RWPE1 (cell line): ENCODE measurements at regions not wholly inside any gene's neighbourhood (a gene's known extent, or its start where the extent isn't known, plus 50 kb on each side); places are given as distances from the start of the nearest gene placed in this dataset.
A peak's percentile ranks its signal among the peaks of the same experiment; 100 is the strongest.

Source experiments
- CTCF ChIA-PET: fragments of 350-600 bp; sonication (Branson Sonifier 250); formaldehyde crosslinking; extraction: SDS; loops from one replicate; lab custom pipeline; 2021; lab: Yijun Ruan, JAX
- POLR2A ChIA-PET: fragments of 400-600 bp; formaldehyde crosslinking; extraction: SDS; loops from one replicate; lab custom pipeline; 2020; ENCODE audit warnings: antibody characterized with exemption; ENCODE audit not compliant: low non-redundant PET; lab: Yijun Ruan, JAX
- DNase-seq: peaks from one replicate; pipeline ENCODE4 v3.0.0; 2012; ENCODE audit warnings: low spot score
- H3K27ac ChIP-seq: fragments of 450-650 bp; 2 replicates; pipeline ENCODE4 v1.5.1; 2017
- CTCF ChIP-seq: fragments of 450-650 bp; conservative IDR thresholded peaks from 2 replicates; pipeline ENCODE4 v1.5.1; 2017; ENCODE audit warnings: low read depth, mild to moderate bottlenecking

GRCh38 chr3:13160619-13161018 is 87.4 kb upstream of the IQSEC1 start:
- POLR2A ChIA-PET = no interaction called here
- DNase-seq = no peak
- CTCF ChIA-PET = interaction anchor here (0.6 kb wide), 1 partner anchor 102 kb away, joined by 3 read pairs; no protein-coding TSS in a partner anchor
- TF ChIP-seq CTCF = no peak
- no peak overlapping the region for H3K27ac ChIP-seq

GRCh38 chr3:13159890-13160289 is 86.7 kb upstream of the IQSEC1 start:
- H3K27ac ChIP-seq = no peak overlapping the region
- peak; percentile 11 for DNase-seq
- TF ChIP-seq CTCF = no peak
- ChIA-PET POLR2A (no interaction called here), CTCF (interaction anchor here (0.6 kb wide), 1 partner anchor 102 kb away, joined by 3 read pairs; no protein-coding TSS in a partner anchor)

- no peak overlapping the region for H3K27ac ChIP-seq
- ChIA-PET POLR2A (no interaction called here), CTCF (interaction anchor here (0.6 kb wide), 1 partner anchor 39 kb away, joined by 3 read pairs; no protein-coding TSS in a partner anchor)
- DNase-seq = no peak
- no peak for TF ChIP-seq CTCF
Observed at GRCh38 chr3:13158871-13159270, 85.6 kb upstream of the IQSEC1 start.

- ChIA-PET POLR2A (no interaction called here), CTCF (no interaction called here)
- TF ChIP-seq CTCF = no peak
- DNase-seq = no peak
- H3K27ac ChIP-seq = no peak overlapping the region
Observed at GRCh38 chr3:13158408-13158807, 85.2 kb upstream of the IQSEC1 start.

GRCh38 chr3:13157986-13158385 is 84.8 kb upstream of the IQSEC1 start:
- H3K27ac ChIP-seq = no peak overlapping the region
- ChIA-PET CTCF (no interaction called here), POLR2A (no interaction called here)
- DNase-seq = no peak
- TF ChIP-seq CTCF = no peak

GRCh38 chr3:13152826-13153710 is 79.8 kb upstream of the IQSEC1 start:
- CTCF ChIA-PET = no interaction called here
- no peak for TF ChIP-seq CTCF

More at GRCh38 chr3:13152826-13153710, 79.8 kb upstream of the IQSEC1 start:
- H3K27ac ChIP-seq = no peak overlapping the region
- POLR2A ChIA-PET = no interaction called here
- DNase-seq = no peak
